Stomach (tissue), 8 donors: ENCODE measurements at regions not wholly inside any gene's neighbourhood (a gene's known extent, or its start where the extent isn't known, plus 50 kb on each side); places are given as distances from the start of the nearest gene placed in this dataset.

Experiments
- DNase-seq, 2 donors: peaks; one replicate each; pipeline versions ENCODE4 v3.0.0 to v3.0.0-alpha.2; 2013 to 2019
- H3K27ac ChIP-seq, 5 donors: fragments of 200-600 bp in 4 of 5; sonication (generic) in 4 of 5; one replicate each; pipeline ENCODE4 v1.5.1; 2013 to 2019; ENCODE audit warnings: mild to moderate bottlenecking in 1 of 5, moderate library complexity in 1 of 5
- H3K27me3 ChIP-seq, 3 donors: fragments of 200-600 bp; sonication (generic); one replicate each; pipeline ENCODE4 v1.5.1; 2017 to 2019; ENCODE audit warnings: mixed run types in 1 of 3
- H3K36me3 ChIP-seq, 4 donors: fragments of 200-600 bp; sonication (generic); 1 replicate in 3 of 4; 2 replicates in 1 of 4; pipeline ENCODE4 v1.5.1; 2016 to 2019
- H3K4me1 ChIP-seq, 4 donors: fragments of 200-600 bp; sonication (generic); one replicate each; pipeline ENCODE4 v1.5.1; 2016 to 2019
- H3K4me3 ChIP-seq, 4 donors: fragments of 200-600 bp; sonication (generic) in 3 of 4; one replicate each; pipeline ENCODE4 v1.5.1; 2016 to 2019; ENCODE audit warnings: mild to moderate bottlenecking in 1 of 4
- H3K9me3 ChIP-seq, 4 donors: fragments of 200-600 bp; sonication (generic); one replicate each; pipeline ENCODE4 v1.5.1; 2016 to 2019
- EP300 ChIP-seq: sonication (generic); formaldehyde crosslinking; IDR thresholded peaks from one replicate; pipeline ENCODE4 v1.6.1; 2017; ENCODE audit warnings: antibody characterized with exemption
- POLR2A ChIP-seq, 4 donors: fragments of 450-650 bp; IDR thresholded peaks; one replicate each; pipeline ENCODE4 v1.6.1; 2016; ENCODE audit warnings: antibody characterized with exemption in 4 of 4, control low read depth in 2 of 4, mild to moderate bottlenecking in 1 of 4, moderate library complexity in 1 of 4
- POLR2AphosphoS5 ChIP-seq, 3 donors: sonication (generic); formaldehyde crosslinking; IDR thresholded peaks; one replicate each; pipeline ENCODE4 v1.6.1; 2016; ENCODE audit warnings: antibody characterized with exemption in 3 of 3
- WGBS, 5 donors: extraction: QIAGEN DNeasy Blood & Tissue Kit in 3 of 5; methylation state at CpG; one replicate each; pipeline versions ENCODE4 v1.1.5 to v1.1.7; 2013 to 2018; 5-methylcytosine and 5-hydroxymethylcytosine counted together
- intact Hi-C: fragments of 100-400 bp; cut with DNase I; formaldehyde crosslinking; loops from one replicate; pipeline ENCODE4 v1.15.1; 2023; ENCODE audit warnings: low total_unique reads
- TF ChIP-seq, protein P1 (sequence below), 7 experiments: fragments of 450-650 bp in 4 of 7; fragments of 200-600 bp in 3 of 7; sonication (generic) in 3 of 7; IDR thresholded peaks; one replicate each; pipeline ENCODE4 v1.5.1; 2016 to 2019; ENCODE audit warnings: antibody characterized with exemption in 7 of 7, control low read depth in 2 of 7, mild to moderate bottlenecking in 1 of 7
- donor health status: healthy with polysubstance abuse.
- donor health status: Bipolar disorder and iron deficiency.
- donor health status: healthy.

GRCh38 chr16:26905336-26905735 is 161.4 kb upstream of the C16orf82 start:
- peak in 1 of 2 donors; percentile 7 for DNase-seq
- Histone ChIP-seq H3K4me1 (no peaks in the 10 kb centered on the region), H3K27ac (no peak overlapping the region), H3K4me3 (no peak overlapping the region), H3K36me3 (no peaks in the 10 kb centered on the region), H3K27me3 (peaks cover 0 to 5% (median 0%) of the 10 kb centered on the region in 3 donors), H3K9me3 (no peaks in the 10 kb centered on the region)
- TF ChIP-seq POLR2A (IDR thresholded peaks at IDR 0.05) (no peak), EP300 (no peak), POLR2AphosphoS5 (IDR thresholded peaks at IDR 0.05) (no peak)
- intact Hi-C loops: no loop called here
- WGBS, 5 donors: 67 to 87% (median 69%) methylated on average over 2 of the region's 2 CpGs

DNA sequence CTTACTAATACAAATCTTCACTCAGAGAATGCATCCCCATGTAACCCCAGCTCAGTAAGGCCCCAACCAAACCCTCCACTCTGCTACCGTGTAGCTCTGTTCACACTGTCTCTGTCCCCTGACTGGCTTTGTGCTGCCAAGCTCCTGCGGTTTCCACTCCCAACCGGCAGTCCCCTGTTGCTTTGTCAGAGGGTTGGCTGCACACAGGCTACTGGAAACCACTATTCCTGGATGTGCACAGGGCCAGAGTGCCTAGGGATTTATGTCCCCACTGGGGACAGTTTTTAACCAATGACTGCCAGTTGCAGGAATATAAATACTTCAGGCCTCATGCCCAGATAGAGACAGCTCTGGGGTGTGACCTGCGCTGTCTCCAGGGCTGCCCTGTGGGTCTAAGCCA is 157.1 kb upstream of the C16orf82 start:
- WGBS, 5 donors: 54 to 69% (median 62%) methylated on average over 4 of the region's 4 CpGs
- TF ChIP-seq POLR2AphosphoS5 (IDR thresholded peaks at IDR 0.05) (no peak), EP300 (no peak), POLR2A (IDR thresholded peaks at IDR 0.05) (no peak)
- TF ChIP-seq, protein P1, sequence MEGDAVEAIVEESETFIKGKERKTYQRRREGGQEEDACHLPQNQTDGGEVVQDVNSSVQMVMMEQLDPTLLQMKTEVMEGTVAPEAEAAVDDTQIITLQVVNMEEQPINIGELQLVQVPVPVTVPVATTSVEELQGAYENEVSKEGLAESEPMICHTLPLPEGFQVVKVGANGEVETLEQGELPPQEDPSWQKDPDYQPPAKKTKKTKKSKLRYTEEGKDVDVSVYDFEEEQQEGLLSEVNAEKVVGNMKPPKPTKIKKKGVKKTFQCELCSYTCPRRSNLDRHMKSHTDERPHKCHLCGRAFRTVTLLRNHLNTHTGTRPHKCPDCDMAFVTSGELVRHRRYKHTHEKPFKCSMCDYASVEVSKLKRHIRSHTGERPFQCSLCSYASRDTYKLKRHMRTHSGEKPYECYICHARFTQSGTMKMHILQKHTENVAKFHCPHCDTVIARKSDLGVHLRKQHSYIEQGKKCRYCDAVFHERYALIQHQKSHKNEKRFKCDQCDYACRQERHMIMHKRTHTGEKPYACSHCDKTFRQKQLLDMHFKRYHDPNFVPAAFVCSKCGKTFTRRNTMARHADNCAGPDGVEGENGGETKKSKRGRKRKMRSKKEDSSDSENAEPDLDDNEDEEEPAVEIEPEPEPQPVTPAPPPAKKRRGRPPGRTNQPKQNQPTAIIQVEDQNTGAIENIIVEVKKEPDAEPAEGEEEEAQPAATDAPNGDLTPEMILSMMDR (IDR thresholded peaks at IDR 0.05): no peak
- intact Hi-C loops: no loop called here

GRCh38 chr16:26911436-26911835 is 155.3 kb upstream of the C16orf82 start:
- no peaks in the 10 kb centered on the region for H3K4me1 ChIP-seq
- peaks cover 0 to 5% (median 0%) of the 10 kb centered on the region in 3 donors for H3K27me3 ChIP-seq
- TF ChIP-seq POLR2A (IDR thresholded peaks at IDR 0.05) (no peak), EP300 (no peak), POLR2AphosphoS5 (IDR thresholded peaks at IDR 0.05) (no peak)
- TF ChIP-seq, protein P1 (IDR thresholded peaks at IDR 0.05): no peak
- no peak overlapping the region for H3K4me3 ChIP-seq
- H3K27ac ChIP-seq: no peak overlapping the region
- no peak for DNase-seq
- intact Hi-C loops: no loop called here
- H3K36me3 ChIP-seq: no peaks in the 10 kb centered on the region
- no peaks in the 10 kb centered on the region for H3K9me3 ChIP-seq
- 54 to 71% (median 58%) methylated on average over 2 of the region's 2 CpGs for WGBS, 5 donors

More for the DNA sequence above, 157.1 kb upstream of the C16orf82 start:
- no peak for DNase-seq
- H3K4me3 ChIP-seq: no peak overlapping the region
- H3K4me1 ChIP-seq: no peaks in the 10 kb centered on the region
- H3K9me3 ChIP-seq: no peaks in the 10 kb centered on the region
- H3K27ac ChIP-seq: no peak overlapping the region
- no peaks in the 10 kb centered on the region for H3K36me3 ChIP-seq
- H3K27me3 ChIP-seq: peaks cover 0 to 5% (median 0%) of the 10 kb centered on the region in 3 donors

GRCh38 chr16:26913851-26914250 is 152.9 kb upstream of the C16orf82 start:
- WGBS, 5 donors: 78 to 85% (median 79%) methylated on average over 6 of the region's 6 CpGs
- peak in 1 of 2 donors; percentile 5 for DNase-seq
- TF ChIP-seq EP300: no peak
- no peak for TF ChIP-seq POLR2AphosphoS5 (IDR thresholded peaks at IDR 0.05)
- TF ChIP-seq, protein P1 (IDR thresholded peaks at IDR 0.05): no peak
- no peak for TF ChIP-seq POLR2A (IDR thresholded peaks at IDR 0.05)
- Histone ChIP-seq H3K9me3 (no peaks in the 10 kb centered on the region), H3K27me3 (peaks cover 0 to 6% (median 0%) of the 10 kb centered on the region in 3 donors), H3K27ac (no peak overlapping the region), H3K36me3 (no peaks in the 10 kb centered on the region), H3K4me1 (no peaks in the 10 kb centered on the region), H3K4me3 (no peak overlapping the region)
- intact Hi-C loops: no loop called here

DNA sequence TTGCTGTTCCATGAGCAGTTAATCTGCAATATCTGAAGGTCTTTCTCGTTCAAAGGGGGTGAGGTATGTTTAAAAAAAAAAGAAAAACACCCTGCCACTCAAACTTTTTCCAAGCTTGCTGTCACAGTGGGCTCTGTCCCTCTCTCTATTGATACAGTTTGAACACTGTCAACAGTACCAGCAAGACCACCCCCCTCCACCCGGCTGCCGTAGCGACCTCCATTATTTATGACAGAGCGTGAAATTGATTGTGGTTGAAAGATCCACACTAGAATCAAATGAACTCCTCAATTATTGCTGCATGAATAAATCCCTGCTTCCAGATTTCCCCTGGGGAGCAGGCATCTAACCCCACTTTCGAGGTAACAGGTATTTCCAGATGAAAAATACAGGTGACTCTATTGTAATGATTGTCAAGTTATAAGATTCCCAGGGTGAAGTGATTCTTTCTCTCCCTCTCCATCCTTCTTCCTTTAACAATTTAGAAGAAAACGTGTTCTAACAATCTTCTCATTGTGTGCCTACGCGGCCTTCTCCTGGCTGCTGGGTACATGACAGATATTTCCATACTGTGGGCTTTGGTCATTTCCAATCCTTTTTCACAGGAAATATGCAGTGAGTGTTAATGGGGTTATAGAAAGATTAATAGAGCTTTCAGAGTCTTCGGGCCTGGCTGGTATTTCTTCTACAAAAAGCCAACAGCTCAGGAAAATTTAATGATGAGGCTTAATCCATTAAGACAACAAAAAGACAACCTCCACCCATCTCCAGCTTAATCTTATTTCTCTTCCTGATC is 135.7 kb upstream of the C16orf82 start:
- Histone ChIP-seq H3K4me3 (no peak overlapping the region), H3K36me3 (no peaks in the 10 kb centered on the region), H3K27ac (no peak overlapping the region), H3K9me3 (peaks cover 0 to 24% (median 4%) of the 10 kb centered on the region in 4 donors), H3K27me3 (no peaks in the 10 kb centered on the region), H3K4me1 (no peaks in the 10 kb centered on the region)
- WGBS, 5 donors: 68 to 75% (median 72%) methylated on average over 10 of the region's 10 CpGs
- DNase-seq: no peak
- intact Hi-C loops: no loop called here
- TF ChIP-seq POLR2AphosphoS5 (IDR thresholded peaks at IDR 0.05): no peak
- TF ChIP-seq EP300: no peak
- TF ChIP-seq POLR2A (IDR thresholded peaks at IDR 0.05): no peak
- TF ChIP-seq, protein P1 (IDR thresholded peaks at IDR 0.05): no peak
